Peyer's patch (tissue), 4 donors: ENCODE measurements at regions not wholly inside any gene's neighbourhood (a gene's known extent, or its start where the extent isn't known, plus 50 kb on each side); places are given as distances from the start of the nearest gene placed in this dataset.

Source experiments
- CTCF ChIP-seq, 6 experiments: fragments of 450-650 bp in 4 of 6; fragments of 200-600 bp in 2 of 6; sonication (generic) in 1 of 6; IDR thresholded peaks; one replicate each; pipeline ENCODE4 v1.5.1; 2017 to 2019; ENCODE audit warnings: antibody characterized with exemption in 6 of 6, mild to moderate bottlenecking in 3 of 6, moderate library complexity in 1 of 6
- POLR2A ChIP-seq, 2 donors: fragments of 450-650 bp; IDR thresholded peaks; one replicate each; pipeline ENCODE4 v1.5.1; 2017; ENCODE audit warnings: antibody characterized with exemption in 2 of 2, mild to moderate bottlenecking in 2 of 2, moderate library complexity in 2 of 2

GRCh38 chrX:39721566-39722279 is 376.0 kb downstream of the BCOR start:
- TF ChIP-seq CTCF (IDR thresholded peaks at IDR 0.05) (no peak), POLR2A (IDR thresholded peaks at IDR 0.05) (no peak)
